ENCODE measurements at regions not wholly inside any gene's neighbourhood (a gene's known extent, or its start where the extent isn't known, plus 50 kb on each side); places are given as distances from the start of the nearest gene placed in this dataset.

DNA sequence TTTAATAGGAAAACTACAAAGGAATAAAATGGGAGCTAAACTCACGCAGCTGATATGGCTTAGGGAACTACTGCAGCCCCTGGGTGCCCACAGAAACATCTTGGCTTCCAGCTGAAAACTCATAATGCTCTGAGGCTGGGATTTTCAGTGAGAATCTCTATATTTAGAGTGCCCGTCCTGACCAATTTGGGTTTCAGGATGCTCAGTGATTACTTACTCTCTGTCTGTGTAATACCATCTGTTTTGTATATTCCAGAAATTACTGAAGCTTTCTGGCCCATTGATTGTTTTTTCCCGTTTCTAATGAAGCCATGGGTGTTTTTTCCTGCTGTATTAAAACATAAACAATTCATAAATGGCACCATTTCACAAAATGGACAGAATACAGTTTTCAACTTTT, 50.6 kb upstream of the ZNF385D start:
- DNase-seq (ENCODE audit: low read depth in 3 of 3, low spot score in 2 of 3): no peak

DNA sequence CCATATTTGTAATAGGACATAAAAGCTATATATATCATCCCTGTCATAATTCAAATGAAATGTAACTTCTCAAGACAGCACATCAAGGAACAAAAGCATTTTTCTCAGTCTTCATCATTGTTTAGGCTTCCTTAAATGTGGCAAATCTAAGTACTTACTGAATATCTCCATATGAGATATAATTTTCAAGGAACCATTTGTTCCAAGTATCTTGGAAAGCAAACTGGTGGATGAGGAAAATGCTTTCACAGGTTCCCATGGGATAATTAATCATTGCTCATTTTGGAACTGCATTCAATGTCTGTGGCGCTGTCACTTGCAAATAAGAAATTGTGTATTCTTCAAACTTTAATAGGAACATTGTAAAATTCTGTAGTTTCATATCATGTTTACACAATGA, 52.6 kb upstream of the ZNF385D start:
- no peak for DNase-seq (ENCODE audit: low read depth in 3 of 3, low spot score in 2 of 3)

DNA sequence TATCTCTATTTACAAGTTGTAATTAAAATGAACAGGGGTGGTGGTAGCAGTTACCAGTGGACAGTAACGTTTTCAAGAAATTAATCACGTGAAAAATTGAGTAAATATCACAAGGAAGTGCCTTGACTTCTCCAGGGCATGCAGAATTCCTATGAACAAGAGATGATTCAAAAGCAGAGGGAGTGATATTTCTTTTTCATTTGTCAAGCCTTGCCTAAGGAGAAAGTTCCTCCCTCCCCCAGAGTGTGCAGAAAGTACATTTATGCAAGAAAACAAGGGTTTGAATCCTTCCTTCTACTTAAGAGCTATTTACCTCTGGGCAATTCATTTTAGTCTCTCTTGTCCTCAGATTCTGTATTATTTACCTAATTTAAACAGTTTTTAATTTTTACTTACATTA, 53.3 kb upstream of the ZNF385D start:
- DNase-seq (ENCODE audit: low read depth in 3 of 3, low spot score in 2 of 3): no peak

DNA sequence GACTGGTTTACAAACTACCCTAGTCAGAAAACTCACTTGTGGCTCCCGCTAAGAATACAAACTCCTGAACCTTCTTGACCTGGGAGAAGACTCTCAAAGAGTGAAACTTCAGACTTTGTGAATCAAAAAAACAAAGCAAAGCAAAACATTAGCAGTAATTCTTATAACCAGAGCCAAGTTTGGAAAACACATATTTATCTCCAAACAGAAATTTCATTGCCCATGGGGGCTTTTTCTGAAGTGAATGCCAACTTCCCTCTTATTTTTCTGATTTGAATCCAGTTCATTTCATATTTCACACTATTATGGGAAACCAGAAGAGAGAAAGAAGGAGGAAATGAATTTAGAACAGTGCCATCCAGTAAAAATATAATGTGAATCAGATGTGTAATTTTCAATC, 55.7 kb upstream of the ZNF385D start:
- no peak for DNase-seq (ENCODE audit: low read depth in 3 of 3, low spot score in 2 of 3)

DNA sequence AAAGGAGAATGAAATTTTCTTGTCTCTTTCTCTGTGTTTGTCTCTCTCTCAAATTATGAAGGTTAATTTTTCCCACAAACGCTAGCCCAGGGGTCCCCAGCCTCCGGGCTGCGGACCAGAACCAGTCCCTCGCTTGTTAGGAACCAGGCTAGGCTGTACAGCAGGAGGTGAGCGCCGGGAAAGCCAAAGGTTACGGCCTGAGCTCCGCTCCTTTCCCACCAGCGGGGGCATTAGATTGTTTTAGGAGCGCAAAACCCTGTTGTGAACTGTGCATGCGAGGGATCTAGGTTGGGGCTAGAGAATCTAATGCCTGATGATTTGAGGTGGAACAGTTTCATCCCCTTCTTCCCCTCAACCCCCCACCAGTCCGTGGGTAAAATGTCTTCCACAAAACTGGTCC, 74.7 kb upstream of the ZNF385D start:
- no peak for DNase-seq (ENCODE audit: low read depth in 3 of 3, low spot score in 2 of 3)

DNA sequence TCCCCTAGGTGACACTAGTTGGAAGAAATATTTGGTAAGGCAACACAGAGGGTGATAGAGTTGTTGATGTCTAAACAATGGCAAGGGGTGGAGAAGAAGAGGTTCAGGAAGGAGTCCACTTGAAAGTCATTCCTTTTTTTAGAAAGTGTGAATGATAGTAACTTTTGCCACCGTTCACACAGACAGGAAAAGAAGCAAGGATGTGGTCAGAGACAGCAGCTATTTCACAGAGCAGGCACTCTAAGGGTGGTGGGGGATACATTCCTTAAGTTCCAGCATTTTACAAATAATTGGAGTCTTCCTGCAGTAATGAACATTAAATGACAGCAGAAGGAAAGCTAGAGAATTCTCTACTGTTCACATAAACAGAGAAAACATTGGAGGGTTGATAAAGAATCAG, 75.4 kb upstream of the ZNF385D start:
- DNase-seq (ENCODE audit: low read depth in 3 of 3, low spot score in 2 of 3): no peak

DNA sequence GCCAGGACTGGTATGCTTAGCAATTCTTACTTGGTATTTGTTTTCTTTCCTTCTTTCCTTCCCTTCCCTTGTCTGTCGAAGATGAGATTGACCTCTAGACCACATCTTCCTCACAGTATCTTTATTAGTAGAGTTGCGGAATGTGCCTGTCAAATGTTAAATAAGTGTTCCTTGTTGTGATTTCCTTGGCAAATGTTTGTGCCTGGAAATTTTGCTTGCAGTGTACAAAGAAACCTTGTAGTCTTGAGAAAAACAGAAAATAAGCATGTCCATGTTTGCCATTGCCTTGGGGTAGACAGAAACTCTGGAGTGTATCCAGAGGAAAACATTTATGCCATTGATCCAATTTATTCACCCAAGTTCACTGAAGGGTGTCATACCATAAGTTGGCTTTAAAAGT, 79.5 kb upstream of the ZNF385D start:
- DNase-seq (ENCODE audit: low read depth in 3 of 3, low spot score in 2 of 3): no peak

DNA sequence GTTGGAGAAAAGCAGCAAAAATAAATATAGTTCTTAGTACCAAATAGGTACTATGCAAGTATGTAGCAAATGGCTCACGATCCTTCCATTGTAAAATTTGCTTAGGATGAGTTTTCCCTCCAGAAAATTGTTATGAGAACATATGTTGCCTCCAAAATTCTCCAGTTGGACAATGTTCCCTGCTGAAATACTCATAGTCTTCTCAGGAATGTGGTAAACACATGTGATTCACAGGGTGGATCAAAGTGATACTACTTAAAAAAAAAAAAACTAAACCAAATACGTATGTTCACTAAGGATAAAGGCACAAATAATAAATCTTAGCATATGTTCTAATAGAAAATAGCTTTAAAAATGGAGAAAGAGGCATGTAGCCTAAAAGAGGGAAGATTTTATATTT, 84.3 kb upstream of the ZNF385D start:
- no peak for DNase-seq (ENCODE audit: low read depth in 3 of 3, low spot score in 2 of 3)

DNA sequence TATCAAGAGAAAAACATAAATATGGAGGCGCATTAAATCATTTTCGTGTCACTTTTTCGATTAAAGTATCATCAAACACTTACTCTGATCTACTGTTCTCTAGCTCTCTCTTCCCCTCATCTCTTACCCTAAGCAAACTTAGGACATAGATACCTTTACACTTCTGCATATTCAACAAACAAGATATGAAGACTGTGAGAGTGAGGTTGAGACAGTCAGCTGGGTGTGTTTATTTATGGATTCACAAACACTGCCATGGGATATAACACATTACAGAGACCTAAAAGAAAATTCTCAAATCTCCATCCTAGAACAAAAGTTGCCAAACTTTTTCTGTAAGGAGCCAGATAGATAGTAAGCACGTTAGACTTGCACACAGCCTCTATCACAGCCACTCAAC, 85.2 kb upstream of the ZNF385D start:
- no peak for DNase-seq (ENCODE audit: low read depth in 3 of 3, low spot score in 2 of 3)

DNA sequence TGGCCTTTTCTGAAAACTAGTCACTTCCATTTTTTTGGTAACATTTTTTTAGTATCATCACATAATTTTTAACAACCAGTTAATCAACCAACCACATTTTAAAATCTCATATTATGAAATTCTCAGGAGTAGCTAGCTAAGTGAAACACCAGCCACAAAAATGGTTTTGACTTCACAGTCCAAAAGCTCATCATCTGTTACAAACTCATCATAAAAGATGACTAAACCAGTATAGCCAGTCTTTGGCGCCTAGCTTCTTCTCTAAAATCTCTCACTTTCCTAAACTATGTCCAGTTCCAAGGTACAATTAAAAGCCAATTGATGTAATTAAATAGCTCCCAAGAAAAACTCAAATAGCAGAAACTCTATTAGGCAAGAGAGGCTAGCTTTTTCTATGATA, 88.2 kb upstream of the ZNF385D start:
- DNase-seq (ENCODE audit: low read depth in 3 of 3, low spot score in 2 of 3): no peak

DNA sequence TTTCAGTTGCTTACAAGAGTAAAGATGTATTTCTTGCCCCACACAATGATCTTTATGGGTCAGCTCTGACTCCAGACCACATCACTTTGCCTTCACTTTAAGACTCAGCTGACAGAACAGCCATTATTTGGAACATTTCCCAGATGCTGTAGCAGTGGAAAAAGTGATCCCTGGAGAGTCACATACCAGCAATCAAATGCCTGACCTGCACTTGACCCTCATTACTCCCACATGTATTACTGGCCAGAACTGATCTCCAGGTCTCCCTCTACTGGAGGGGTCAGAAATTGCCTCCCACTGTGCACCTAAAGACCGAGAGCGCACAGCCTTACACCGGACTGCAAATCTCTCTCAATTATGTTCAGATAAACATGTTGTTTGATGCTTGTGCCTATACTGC, 88.6 kb upstream of the ZNF385D start:
- DNase-seq (ENCODE audit: low read depth in 3 of 3, low spot score in 2 of 3): peak in 2 of 3 donors; percentile 29 to 45

DNA sequence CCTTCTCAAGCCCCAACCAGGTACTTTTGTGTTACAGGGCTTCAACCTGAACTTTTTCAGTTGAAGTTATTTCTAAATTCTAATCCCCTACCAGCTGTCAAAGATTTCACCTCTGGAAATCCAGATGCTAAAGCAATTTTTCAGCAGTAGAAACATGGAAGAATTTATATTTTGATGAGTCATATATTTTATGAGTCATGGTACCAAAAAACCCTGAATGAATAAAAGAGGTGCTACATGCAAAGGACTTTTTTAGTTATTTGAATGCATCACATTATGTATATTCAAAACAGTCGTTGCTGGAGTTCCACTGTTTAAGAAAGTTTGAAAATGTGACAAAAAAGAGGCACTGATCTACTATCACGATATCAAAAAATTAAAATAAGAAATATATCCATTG, 96.0 kb upstream of the ZNF385D start:
- no peak for DNase-seq (ENCODE audit: low read depth in 3 of 3, low spot score in 2 of 3)

DNA sequence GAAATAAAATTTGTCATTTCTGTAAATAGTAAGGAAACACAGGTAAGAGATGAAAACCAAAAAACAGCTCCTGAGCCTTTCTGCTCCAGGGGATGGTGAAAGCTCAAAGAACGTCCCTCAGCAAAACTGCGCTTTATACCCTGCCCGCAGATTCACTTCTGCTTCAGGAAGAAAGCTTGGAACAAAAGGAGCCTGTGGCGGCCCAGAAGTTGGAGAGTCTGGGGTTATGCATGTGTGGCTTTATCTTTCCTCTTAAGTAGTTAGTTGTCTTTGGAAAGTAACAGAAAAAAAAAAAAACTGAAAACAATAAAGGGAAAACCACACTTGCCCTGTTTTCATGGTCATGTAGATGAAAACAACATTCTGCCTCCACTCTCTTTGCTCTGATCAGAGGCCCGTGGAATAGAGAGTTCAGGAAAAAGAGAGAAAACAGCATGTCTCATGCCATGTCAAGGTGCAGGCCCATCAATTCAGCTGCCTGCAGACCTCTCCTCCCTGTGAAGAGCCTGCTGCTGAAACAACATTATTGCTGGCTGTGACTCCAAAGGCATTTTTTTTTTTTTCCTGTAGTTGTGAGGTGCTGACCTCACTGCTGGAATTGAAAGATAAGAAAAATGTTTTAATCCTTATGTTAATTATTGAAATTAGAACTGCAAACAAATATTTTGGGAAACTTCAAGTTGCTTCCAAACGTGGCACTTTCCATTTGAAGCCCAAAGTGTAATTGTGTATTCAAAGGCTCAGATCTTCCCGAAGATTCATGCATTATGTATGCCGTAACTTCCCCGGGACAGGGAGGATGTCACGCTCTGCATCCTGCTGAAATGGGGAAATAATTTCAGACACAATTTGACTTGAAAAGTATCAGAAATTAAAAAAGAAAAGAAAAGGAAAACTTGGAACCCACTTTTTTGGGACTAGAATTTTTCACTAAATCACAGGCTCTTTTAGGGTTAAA, 108.4 kb upstream of the ZNF385D start:
- DNase-seq (ENCODE audit: low read depth in 3 of 3, low spot score in 2 of 3): no peak

DNA sequence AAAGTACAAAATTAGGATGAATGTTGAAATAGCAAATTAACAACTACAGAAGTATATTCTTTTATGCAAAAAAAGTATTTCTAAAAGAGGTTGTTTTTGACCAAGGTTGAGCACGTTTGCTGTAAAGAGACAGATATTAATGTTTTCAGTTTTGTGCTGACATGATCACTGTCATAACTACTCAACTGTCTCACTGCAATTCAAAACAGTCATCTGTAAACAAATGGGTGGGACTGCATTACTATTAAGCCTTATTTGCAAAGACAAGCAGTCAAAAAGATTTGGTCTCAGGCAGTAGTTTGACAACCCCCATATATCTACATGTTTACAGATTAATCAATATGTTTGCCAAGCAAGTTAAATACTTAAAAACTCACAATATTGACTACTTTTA, 109.1 kb upstream of the ZNF385D start:
- DNase-seq (ENCODE audit: low read depth in 3 of 3, low spot score in 2 of 3): no peak

DNA sequence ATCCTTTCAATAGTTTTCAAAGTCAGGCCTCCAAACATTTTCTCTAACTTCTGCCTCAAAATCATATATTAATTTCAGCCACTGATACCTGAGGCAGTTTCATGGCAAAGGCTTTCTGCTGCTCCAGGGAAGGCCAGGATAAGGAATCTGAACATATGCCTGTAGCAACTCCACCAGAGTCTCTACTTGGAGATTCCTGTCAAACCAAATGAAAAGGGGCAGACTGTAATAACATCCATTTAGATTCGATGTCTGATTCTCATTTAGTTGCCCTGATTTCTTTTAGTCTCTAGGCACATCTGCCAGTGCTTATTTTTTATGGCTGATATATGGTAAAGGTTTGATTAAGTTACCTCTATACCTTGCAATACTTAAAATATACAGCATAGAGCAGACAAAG, 109.6 kb upstream of the ZNF385D start:
- DNase-seq (ENCODE audit: low read depth in 3 of 3, low spot score in 2 of 3): no peak

DNA sequence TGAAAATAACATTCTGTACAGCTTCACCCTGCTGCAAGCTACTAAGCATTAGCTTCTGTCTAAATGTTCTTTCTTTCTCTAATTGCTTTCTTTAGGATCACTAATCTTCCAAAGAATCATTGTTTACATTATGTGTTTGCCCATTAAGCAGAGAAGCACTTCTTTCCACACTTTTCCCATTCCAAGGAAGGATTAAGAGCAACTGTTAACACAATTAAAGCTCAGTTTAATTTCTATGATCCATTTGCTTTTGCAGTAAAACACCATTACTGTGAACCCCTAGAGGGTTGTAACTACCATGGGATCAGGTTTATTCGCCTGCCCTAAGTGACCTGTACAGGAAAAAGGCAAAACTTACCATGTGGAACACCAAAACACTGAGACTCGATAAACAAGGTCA, 125.8 kb upstream of the ZNF385D start:
- no peak for DNase-seq (ENCODE audit: low read depth in 3 of 3, low spot score in 2 of 3)

DNA sequence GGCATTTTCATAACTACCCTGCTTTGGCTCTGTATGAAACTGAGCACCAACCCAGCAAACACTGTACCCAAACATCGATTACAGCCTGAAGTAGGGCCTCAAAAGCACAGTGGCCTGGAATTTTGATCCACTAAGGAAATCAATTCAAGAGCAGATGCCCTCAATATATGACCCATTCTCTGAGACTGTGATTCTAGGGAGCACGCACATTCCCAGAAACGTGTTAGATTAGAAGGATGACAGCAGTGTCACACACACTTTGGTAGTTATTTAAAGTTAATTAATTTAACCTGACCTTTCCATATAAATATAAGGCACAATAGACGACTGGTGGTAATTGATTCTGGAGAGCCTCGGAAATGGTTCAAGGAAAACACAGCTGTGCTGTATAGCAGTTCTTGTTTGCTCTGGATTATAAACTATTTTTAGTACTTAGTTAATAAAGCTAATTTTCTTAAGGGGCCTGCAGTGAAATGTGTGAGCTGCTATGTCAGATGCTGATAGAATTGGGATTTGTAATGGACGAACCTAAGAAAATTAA, 126.3 kb upstream of the ZNF385D start:
- DNase-seq (ENCODE audit: low read depth in 3 of 3, low spot score in 2 of 3): no peak

DNA sequence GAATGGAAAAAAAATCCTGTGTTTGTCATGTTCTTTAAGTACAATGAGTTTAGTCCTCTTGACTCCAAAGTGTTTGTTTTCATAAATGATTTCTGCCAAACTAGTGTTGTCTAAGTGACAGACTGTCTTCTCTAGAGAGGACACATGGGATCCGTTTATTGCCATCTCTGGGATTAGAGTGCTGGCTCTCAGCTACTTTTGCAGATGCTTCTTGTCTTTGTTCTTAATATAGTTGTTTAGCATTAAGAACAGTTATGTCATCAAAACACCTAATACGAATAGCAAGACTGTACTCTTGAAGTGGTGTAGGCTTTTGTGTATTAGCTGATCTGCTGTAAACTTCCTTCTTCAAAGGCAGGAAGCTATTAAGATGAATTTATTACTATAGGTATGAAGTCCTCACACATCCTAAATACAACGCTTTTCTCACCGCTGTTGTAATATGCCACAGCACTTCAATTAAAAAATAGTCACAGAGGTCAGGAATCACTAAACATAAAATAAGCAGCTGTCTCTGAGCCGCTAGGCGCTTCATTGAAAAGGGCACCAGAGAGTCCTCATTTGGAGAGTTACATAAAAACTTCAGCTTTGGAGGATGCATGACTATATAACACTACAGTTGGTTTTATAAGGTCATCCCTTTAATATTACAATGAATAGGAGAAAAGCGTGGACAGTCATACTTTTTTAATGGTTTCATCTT, 128.3 kb upstream of the ZNF385D start:
- no peak for DNase-seq (ENCODE audit: low read depth in 3 of 3, low spot score in 2 of 3)

DNA sequence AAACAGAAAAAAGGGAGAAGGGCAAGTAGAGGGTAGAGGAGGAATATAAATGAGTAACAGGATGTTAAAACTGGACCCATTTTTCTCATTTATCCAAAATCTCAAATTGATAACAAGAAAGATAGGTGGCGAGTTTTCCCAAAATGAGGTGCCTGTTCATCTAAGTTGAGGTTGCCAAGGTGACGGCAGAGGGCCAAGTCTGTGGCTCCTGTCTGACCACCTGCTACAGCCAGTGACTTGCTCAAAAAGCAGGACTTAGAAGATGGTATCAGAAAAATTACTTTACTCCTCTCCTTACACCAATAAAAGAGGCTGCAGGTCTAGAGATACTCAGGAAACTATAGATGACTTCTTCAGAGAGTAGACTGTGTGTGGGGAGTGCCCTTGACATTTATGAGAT, 137.6 kb upstream of the ZNF385D start:
- DNase-seq (ENCODE audit: low read depth in 3 of 3, low spot score in 2 of 3): no peak

DNA sequence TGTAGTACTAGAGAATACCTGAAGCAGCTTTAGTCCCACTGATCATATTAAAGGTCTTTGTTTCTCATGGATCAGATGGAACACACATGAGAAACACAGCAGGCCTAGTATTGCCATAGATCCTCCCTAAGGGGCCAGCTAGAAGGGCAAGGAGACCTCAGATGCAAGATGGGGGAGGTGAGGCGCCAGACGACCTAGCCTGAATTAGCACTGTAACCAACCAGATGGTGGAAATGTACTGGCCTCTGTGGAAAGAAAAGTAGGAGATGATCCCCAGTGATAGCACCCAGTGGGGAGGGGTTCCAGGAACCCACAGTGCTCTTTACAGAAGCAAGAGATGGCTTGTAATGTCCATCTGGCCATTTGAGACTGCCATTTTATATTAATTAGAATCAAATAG, 138.2 kb upstream of the ZNF385D start:
- DNase-seq (ENCODE audit: low read depth in 3 of 3, low spot score in 2 of 3): no peak

DNA sequence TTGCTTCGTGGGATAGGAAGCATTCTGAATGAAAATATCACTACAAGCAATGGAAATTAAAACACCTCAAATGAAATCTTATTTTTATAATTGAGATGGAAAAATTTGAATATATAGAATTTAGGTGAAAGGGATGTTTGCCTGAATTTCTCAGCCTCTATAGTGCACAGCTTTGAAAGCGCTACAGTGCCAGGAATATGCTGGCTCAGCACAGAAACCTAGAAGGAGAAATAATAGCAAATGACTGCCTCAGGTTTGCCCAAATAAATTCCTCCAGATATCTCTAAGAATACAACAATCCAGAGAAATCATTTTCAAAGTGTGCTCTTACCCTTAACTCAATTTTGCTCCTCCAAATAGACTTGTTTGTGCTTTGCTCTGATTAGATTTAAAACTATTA, 141.1 kb upstream of the ZNF385D start:
- DNase-seq (ENCODE audit: low read depth in 3 of 3, low spot score in 2 of 3): no peak

DNA sequence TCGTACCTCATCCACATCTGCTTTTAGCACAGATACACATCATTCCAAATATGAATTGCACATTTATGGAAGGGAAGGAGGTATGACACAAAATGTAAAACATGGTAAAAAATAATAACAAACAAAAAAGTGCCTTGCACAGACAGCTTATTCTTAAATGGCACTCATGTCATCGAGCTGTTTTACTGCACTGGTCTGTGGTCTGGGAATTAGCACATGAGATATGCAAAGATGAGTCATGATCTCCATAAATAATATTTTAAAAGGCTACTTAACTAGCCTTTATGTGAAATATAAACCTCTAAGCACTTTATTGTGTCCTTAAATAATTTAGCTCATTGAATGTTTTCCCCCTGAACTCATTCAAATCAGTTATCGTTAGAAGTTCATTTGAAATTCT, 142.2 kb upstream of the ZNF385D start:
- no peak for DNase-seq (ENCODE audit: low read depth in 3 of 3, low spot score in 2 of 3)

Data from right renal cortex interstitium (tissue), 3 donors.